HepG2 (cell line): ENCODE measurements at regions not wholly inside any gene's neighbourhood (a gene's known extent, or its start where the extent isn't known, plus 50 kb on each side); places are given as distances from the start of the nearest gene placed in this dataset.
"Not testable (repeated sequence)": the region's sequence is repeated elsewhere in the genome, so short reads cannot be mapped to it uniquely, and the experiment has no call there.

Experiments
- ATAC-seq: fragments of 200-7000 bp; cut with Tn5 transposase; 3 replicates; pipeline ENCODE4 v1.9.1; 2020; ENCODE audit warnings: mild to moderate bottlenecking, moderate library complexity
- BruUV-seq: library from RNA; stranded (reverse); fragments of 400-500 nt; replicated peaks from 2 replicates; lab custom pipeline; 2021; lab: Mats Ljungman, UMichigan
- CTCF ChIA-PET: fragments of 300-600 bp; formaldehyde crosslinking; extraction: SDS; loops from one replicate; lab custom pipeline; 2021; ENCODE audit warnings: low total read pairs, inconsistent platforms, low intra/inter-chr PET ratio; lab: Yijun Ruan, JAX
- POLR2A ChIA-PET: fragments of 350-600 bp; sonication (Branson Sonifier 250); formaldehyde crosslinking; loops from one replicate; lab custom pipeline; 2020; ENCODE audit warnings: antibody characterized with exemption, inconsistent platforms; lab: Yijun Ruan, JAX
- DNase-seq: peaks from one replicate; pipeline ENCODE4 v3.0.0-alpha.2; 2015; ENCODE audit warnings: low spot score
- FAIRE-seq: peaks from 3 replicates; lab custom pipeline; 2011; peaks lifted over from hg19 to GRCh38; lab: Jason Lieb, UNC
- H2AFZ ChIP-seq: one replicate; pipeline ENCODE4 v1.6.1; 2011; ENCODE audit warnings: low read length, inconsistent platforms
- H3K27ac ChIP-seq: fragments of 300-600 bp; 3 replicates; pipeline ENCODE4 v1.8.0; 2011; ENCODE audit warnings: mixed run types, mild to moderate bottlenecking, mixed read lengths, low read length, inconsistent platforms; ENCODE audit not compliant: insufficient read depth; ENCODE audit errors: extremely low read length
- H3K27me3 ChIP-seq, 2 experiments: fragments of 200-600 bp in 1 of 2; 2 replicates in 1 of 2; 3 replicates in 1 of 2; pipeline versions ENCODE4 v1.6.0 to v1.8.0; 2011; ENCODE audit warnings: low read length in 2 of 2, mild to moderate bottlenecking in 2 of 2, moderate library complexity in 2 of 2, inconsistent platforms in 1 of 2; ENCODE audit not compliant: insufficient read depth in 2 of 2, control insufficient read depth in 1 of 2
- H3K36me3 ChIP-seq, 2 experiments: fragments of 200-600 bp in 1 of 2; replicated peaks in 1 of 2; 2 replicates in 1 of 2; 3 replicates in 1 of 2; pipeline versions ENCODE4 v1.5.1 to v1.8.0; 2011; ENCODE audit warnings: low read length in 2 of 2, inconsistent platforms in 1 of 2; ENCODE audit not compliant: insufficient read depth in 2 of 2, control insufficient read depth in 1 of 2
- H3K4me1 ChIP-seq: 2 replicates; pipeline ENCODE4 v1.5.1; 2012; ENCODE audit warnings: low read length, inconsistent platforms; ENCODE audit not compliant: insufficient read depth
- H3K4me2 ChIP-seq: 2 replicates; pipeline ENCODE4 v1.6.0; 2011; ENCODE audit warnings: low read depth, low read length, inconsistent platforms
- H3K4me3 ChIP-seq, 3 experiments: fragments of 200-600 bp in 1 of 3; sonication (generic), shearing (Covaris generic) in 1 of 3; replicated peaks in 1 of 3; 2 replicates each; pipeline ENCODE4 v1.5.1; 2011 to 2016; ENCODE audit warnings: low read length in 3 of 3, inconsistent platforms in 2 of 3, low read depth in 2 of 3, mild to moderate bottlenecking in 2 of 3, control low read depth in 1 of 3, mixed read lengths in 1 of 3; ENCODE audit not compliant: insufficient read depth in 1 of 3
- H3K79me2 ChIP-seq: one replicate; pipeline ENCODE4 v1.6.1; 2011; ENCODE audit warnings: low read length, inconsistent platforms; ENCODE audit not compliant: insufficient read depth
- H3K9ac ChIP-seq: 2 replicates; pipeline ENCODE4 v1.6.0; 2011; ENCODE audit warnings: mild to moderate bottlenecking, low read depth, low read length, inconsistent platforms; ENCODE audit not compliant: insufficient read depth
- H3K9me3 ChIP-seq: 2 replicates; pipeline ENCODE4 v1.5.1; 2012; ENCODE audit warnings: mild to moderate bottlenecking, low read length
- H4K20me1 ChIP-seq: 2 replicates; pipeline ENCODE4 v1.6.0; 2011; ENCODE audit warnings: inconsistent platforms, mild to moderate bottlenecking, low read length, moderate library complexity; ENCODE audit not compliant: insufficient read depth
- CREB1 ChIP-seq, 2 experiments: fragments of 450-650 bp in 1 of 2; IDR thresholded peaks; 2 replicates each; pipeline ENCODE4 v1.6.1; 2016 to 2017; ENCODE audit warnings: control low read depth in 1 of 2, mild to moderate bottlenecking in 1 of 2, missing compliant biosample characterization in 1 of 2, missing genetic modification characterization in 1 of 2
- WGBS: methylation state at CpG from one replicate; pipeline ENCODE4 v1.1.6; 2017; ENCODE audit warnings: low lambda C conversion rate; 5-methylcytosine and 5-hydroxymethylcytosine counted together
- in situ Hi-C: cut with HindIII; loops from 2 replicates; pipeline ENCODE4 v1.10.0; 2017; ENCODE audit warnings: low pct_unique_long_range_greater_than_20kb; ENCODE audit not compliant: extremely low pct_ligation_motif_present
- intact Hi-C: fragments of 100-400 bp; cut with micrococcal nuclease; formaldehyde crosslinking; loops from one replicate; pipeline ENCODE4 v1.10.0; 2022; ENCODE audit not compliant: unreplicated experiment

DNA sequence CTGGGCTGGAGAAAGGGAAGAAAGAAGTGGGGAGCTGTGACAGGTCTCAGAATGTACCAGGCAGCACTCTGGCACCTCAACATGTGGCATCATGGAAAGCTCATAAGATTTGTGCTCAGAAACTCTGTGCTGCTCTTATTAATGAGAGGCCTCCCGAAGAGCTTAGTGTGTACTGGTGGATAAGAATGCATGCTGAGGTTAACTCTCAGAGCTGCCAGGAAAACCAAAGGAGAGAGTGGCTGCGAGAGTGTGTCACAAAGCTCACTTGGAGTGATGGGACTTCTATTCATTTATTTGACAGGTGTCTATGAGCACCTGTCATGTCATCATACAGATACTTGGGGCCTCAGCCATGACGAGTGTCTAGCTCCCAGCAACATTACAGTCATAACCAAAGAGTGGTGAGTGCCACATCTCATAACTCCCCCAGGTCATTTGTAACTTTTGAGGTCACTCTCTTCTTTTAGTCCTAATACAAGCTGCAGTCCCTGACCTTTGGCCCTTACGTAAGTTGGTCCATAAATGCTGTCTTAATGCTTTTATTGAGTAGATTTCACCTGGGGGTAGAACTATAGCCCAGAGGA, 131.9 kb downstream of the TRIM43 start:
- H3K9me3 ChIP-seq; H4K20me1 ChIP-seq; POLR2A ChIA-PET; in situ Hi-C loops; CTCF ChIA-PET; H3K9ac ChIP-seq; H3K27ac ChIP-seq; DNase-seq; H3K79me2 ChIP-seq; H3K4me3 ChIP-seq; BruUV-seq; H2AFZ ChIP-seq; FAIRE-seq; H3K27me3 ChIP-seq; H3K4me2 ChIP-seq; H3K36me3 ChIP-seq; ATAC-seq; intact Hi-C loops; H3K4me1 ChIP-seq; TF ChIP-seq CREB1 (CRISPR knock-in tag; IDR thresholded peaks at IDR 0.05): not testable (repeated sequence)
- WGBS = 4% methylated on average over 4 of the region's 4 CpGs
- peak; percentile 48; the same call in 1 of the 2 replicates for TF ChIP-seq CREB1 (IDR thresholded peaks at IDR 0.05)

DNA sequence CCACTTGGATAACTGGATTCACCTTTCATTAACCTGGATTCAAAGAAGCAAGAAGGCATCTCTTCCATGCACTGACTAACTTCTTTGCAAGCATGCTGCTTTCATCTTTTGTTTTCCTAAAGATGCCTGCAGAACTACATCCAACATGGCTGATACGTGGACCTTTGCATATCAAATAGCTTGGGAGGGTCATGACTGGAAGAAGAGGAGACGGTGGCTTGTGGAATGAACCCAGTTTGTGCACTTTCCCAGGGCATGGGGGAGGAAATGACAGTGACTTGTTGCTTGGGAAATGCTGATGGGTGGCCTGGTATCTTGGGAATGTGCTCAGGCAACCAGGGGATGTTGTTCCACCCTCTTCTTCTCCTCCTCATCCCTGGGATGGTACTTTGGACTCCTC, 133.4 kb downstream of the TRIM43 start:
- in situ Hi-C loops, H3K27ac ChIP-seq, H3K4me2 ChIP-seq, H3K79me2 ChIP-seq, H3K36me3 ChIP-seq, H2AFZ ChIP-seq, DNase-seq, FAIRE-seq, BruUV-seq, POLR2A ChIA-PET, H3K4me1 ChIP-seq, H3K4me3 ChIP-seq, H3K27me3 ChIP-seq, ATAC-seq, H4K20me1 ChIP-seq, H3K9me3 ChIP-seq, H3K9ac ChIP-seq, CTCF ChIA-PET, intact Hi-C loops: not testable (repeated sequence)
- WGBS = 6% methylated on average over 2 of the region's 2 CpGs

- ATAC-seq, H3K27ac ChIP-seq, in situ Hi-C loops, H2AFZ ChIP-seq, FAIRE-seq, DNase-seq, H3K4me1 ChIP-seq, H3K9ac ChIP-seq, H3K27me3 ChIP-seq, intact Hi-C loops, H3K4me3 ChIP-seq, CTCF ChIA-PET, H3K9me3 ChIP-seq, H4K20me1 ChIP-seq, H3K79me2 ChIP-seq, BruUV-seq, H3K36me3 ChIP-seq, H3K4me2 ChIP-seq, POLR2A ChIA-PET: not testable (repeated sequence)
- 17% methylated on average over 1 of the region's 1 CpG for WGBS
Observed at GRCh38 chr2:95725677-95726076, 133.9 kb downstream of the TRIM43 start.

DNA sequence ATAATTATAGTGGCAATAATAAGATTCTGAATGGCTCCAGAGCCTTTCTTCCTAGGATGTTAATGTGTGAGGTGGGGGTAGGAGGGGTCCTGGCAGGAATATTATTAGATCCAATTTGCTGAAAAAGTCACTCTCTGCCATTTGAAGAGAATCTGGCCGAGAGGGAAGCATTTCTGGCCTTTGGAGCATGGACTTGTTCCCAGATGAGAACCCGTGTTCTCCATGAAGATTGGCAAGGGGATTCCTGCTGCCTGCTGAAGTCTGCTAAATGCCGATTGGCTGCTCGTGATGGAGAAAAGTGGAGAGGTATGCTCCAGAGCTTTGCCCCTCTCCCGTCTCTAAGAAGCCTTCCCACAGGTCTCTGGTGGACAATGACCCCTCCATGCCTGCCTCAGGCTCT, 135.6 kb downstream of the TRIM43 start:
- ATAC-seq, H3K27me3 ChIP-seq, H3K79me2 ChIP-seq, H3K4me2 ChIP-seq, FAIRE-seq, H3K27ac ChIP-seq, H2AFZ ChIP-seq, H3K4me1 ChIP-seq, H3K9ac ChIP-seq, intact Hi-C loops, H3K4me3 ChIP-seq, H4K20me1 ChIP-seq, H3K9me3 ChIP-seq, DNase-seq, POLR2A ChIA-PET, in situ Hi-C loops, BruUV-seq, H3K36me3 ChIP-seq: not testable (repeated sequence)
- WGBS = 2% methylated on average over 5 of the region's 5 CpGs
- CTCF ChIA-PET = interaction anchor here (1.8 kb wide), 1 partner anchor 496 kb away, joined by 5 read pairs; no protein-coding TSS in a partner anchor
